ENCODE measurements at regions not wholly inside any gene's neighbourhood (a gene's known extent, or its start where the extent isn't known, plus 50 kb on each side); places are given as distances from the start of the nearest gene placed in this dataset.
A peak's percentile ranks its signal among the peaks of the same experiment; 100 is the strongest.
"Not testable (repeated sequence)": the region's sequence is repeated elsewhere in the genome, so short reads cannot be mapped to it uniquely, and the experiment has no call there.

GRCh38 chr13:62444805-62445204 lies 1029.2 kb upstream of the PCDH20 start:
- FAIRE-seq: no peak
- no peak for DNase-seq (ENCODE audit: low spot score in 2 of 2)

DNA sequence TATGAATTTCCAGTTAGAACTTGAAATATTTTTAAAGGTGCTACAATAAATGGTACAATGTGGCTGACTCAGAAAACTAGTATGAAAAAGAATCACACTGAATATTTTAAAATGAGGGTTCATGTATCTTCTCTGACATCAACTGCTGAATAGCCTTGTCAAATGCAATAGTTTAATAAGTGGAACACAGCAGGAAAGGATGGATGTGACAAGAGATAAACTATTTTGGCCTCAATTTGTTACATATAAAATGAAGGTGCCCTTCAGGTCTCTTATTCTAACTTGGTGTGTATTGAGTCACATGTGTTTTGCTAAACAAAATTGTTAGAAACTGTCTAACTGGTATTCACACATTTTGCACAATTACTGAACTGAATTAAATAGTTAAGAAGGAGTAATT lies 1018.4 kb upstream of the PCDH20 start:
- DNase-seq (ENCODE audit: low spot score in 2 of 2) (no peak), FAIRE-seq (no peak)

DNA sequence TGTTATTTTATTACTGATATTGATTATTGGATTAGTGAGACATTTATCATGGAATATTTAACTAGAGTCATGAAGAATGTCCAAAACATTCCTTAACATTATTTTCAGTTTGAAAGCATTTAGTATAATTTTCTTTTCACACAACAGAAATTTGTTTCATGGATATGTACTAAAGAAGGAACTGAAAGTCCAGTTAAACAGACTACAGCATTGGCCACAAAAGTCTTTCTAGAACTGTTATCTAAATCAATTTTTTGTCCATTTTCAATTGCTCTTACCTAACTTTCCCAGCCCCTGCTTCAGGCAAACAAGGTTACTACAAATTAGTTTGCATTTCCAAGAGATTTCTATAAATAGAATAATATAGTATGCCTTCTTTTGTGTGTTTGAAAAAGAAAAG lies 1018.0 kb upstream of the PCDH20 start:
- no peak for DNase-seq (ENCODE audit: low spot score in 2 of 2)
- no peak for FAIRE-seq

DNA sequence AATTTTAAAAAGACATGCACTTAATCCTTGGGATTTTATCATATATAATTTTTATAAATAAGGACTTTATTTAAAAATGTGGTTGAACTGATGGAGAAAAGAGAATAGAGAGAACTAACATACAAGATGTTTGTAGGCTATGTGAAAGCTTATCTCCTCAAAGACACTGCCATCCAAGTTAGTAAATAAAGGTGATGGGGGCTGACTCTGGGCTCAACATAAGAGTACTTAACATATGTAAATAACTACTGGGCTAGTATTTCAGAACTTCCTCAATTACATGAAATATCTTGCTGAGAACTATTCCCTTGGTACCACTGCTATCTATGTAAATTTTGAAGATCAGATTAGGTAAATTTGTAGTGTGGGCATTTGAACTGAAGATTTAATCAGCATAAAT lies 1017.3 kb upstream of the PCDH20 start:
- DNase-seq (ENCODE audit: low spot score in 2 of 2): no peak
- FAIRE-seq: no peak

- DNase-seq (ENCODE audit: low spot score in 2 of 2) (no peak), FAIRE-seq (no peak)
Measured at GRCh38 chr13:62432295-62432694, 1016.6 kb upstream of the PCDH20 start.

DNA sequence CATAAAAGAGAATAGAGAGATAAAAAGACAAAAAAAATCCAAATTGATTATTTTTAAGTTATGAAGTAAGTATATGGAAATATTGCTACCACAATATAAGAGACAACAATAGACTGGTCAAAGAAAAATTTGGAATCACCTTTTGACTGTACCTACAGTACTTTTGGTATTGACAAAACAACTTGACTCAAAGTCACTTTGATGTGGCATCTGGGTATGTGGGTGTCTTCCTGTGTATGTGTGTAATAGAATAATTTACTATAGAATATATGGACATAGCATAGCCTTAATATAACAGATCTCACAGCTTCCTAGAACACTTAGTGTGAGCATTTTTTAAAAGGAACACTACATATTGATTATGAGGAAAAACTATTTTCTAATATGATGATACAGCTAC lies 1016.2 kb upstream of the PCDH20 start:
- FAIRE-seq (no peak), DNase-seq (ENCODE audit: low spot score in 2 of 2) (no peak)

- FAIRE-seq: no peak
- no peak for DNase-seq (ENCODE audit: low spot score in 2 of 2)
Measured at GRCh38 chr13:62418872-62419271, 1003.2 kb upstream of the PCDH20 start.

DNA sequence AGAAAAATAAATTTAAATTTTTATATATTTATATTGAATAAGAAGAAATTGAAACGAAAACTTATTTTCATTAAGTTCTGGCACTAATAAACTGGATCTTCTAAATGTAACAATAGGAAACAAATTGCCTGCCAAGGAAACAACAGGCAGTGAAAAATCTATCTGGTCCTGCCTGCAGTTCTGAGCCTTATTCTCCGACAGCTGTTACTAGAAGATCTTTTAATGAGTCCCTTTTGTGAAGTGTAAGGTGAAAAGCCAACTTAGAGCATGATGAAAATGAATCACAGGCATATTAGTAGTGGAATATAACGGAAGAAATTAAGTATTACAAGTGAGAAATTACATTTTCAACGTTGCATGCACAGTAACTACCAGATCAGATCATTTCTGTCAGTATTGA lies 1002.7 kb upstream of the PCDH20 start:
- FAIRE-seq (no peak), DNase-seq (ENCODE audit: low spot score in 2 of 2) (no peak)

DNA sequence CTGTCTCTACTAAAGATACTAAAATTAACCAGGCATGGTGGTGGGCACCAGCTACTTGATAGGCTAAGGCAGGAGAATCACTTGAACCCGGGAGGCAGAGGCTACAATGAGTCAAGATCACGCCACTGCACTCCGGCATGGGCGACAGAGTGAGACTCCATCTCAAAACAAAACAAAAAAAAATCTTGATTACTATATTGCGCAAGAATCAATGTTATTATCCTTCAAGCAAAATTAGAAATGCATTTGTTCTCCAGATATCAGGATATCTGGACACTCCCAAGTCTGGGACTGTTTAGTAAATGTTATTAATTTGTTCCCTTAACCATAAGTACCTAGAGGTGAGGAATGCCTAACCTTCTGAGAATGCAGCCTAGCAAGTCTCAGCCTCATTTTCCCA lies 992.2 kb upstream of the PCDH20 start:
- FAIRE-seq: no peak
- DNase-seq (ENCODE audit: low spot score in 2 of 2): no peak

GRCh38 chr13:62388515-62388914 lies 972.9 kb upstream of the PCDH20 start:
- FAIRE-seq: no peak
- DNase-seq (ENCODE audit: low spot score in 2 of 2): no peak

GRCh38 chr13:62387647-62388046 lies 972.0 kb upstream of the PCDH20 start:
- no peak for FAIRE-seq
- peak in 1 of 2 donors; percentile 5 for DNase-seq (ENCODE audit: low spot score in 2 of 2)

DNA sequence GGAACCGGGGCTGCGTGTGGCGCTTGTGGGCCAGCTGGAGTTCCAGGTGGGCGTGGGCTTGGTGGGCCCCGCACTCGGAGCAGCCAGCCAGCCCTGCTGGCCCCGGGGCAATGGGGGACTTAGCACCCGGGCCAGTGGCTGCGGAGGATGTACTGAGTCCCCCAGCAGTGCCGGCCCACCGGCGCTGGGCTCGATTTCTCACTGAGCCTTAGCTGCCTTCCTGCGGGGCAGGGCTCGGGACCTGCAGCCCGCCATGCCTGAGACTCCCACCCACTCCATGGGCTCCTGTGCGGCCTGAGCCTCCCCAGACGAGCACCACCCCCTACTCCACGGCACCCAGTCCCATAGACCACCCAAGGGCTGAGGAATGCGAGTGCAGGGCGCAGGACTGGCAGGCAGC lies 963.6 kb upstream of the PCDH20 start:
- not testable (repeated sequence) for FAIRE-seq; DNase-seq (ENCODE audit: low spot score in 2 of 2)

DNA sequence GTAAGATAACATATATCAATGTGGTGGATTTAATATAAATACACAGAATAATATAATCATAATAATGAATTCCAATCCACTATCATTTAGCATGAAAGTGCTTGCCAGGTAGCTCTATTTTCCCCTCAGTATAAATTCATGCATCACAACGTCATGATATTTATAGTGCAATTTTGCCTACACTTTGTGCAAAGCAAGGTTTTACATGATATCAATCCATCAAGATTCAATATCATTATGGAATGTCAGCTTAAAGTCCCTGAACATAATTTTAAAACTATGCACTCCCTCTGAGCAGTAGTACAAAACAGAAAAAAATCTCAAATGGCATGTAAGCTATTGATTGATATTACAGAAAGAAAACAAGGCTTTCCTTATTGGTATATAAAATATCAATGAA lies 962.2 kb upstream of the PCDH20 start:
- DNase-seq (ENCODE audit: low spot score in 2 of 2) (no peak), FAIRE-seq (no peak)

GRCh38 chr13:62375653-62376052 lies 960.0 kb upstream of the PCDH20 start:
- no peak for FAIRE-seq
- no peak for DNase-seq (ENCODE audit: low spot score in 2 of 2)

- no peak for DNase-seq (ENCODE audit: low spot score in 2 of 2)
Measured at GRCh38 chr13:62371737-62372136, 956.1 kb upstream of the PCDH20 start.

GRCh38 chr13:62367971-62368370 lies 952.3 kb upstream of the PCDH20 start:
- DNase-seq (ENCODE audit: low spot score in 2 of 2); FAIRE-seq: not testable (repeated sequence)

More at GRCh38 chr13:62371737-62372136, 956.1 kb upstream of the PCDH20 start:
- no peak for FAIRE-seq

- FAIRE-seq: no peak
- no peak for DNase-seq (ENCODE audit: low spot score in 2 of 2)
Measured at GRCh38 chr13:62360609-62361008, 945.0 kb upstream of the PCDH20 start.

DNA sequence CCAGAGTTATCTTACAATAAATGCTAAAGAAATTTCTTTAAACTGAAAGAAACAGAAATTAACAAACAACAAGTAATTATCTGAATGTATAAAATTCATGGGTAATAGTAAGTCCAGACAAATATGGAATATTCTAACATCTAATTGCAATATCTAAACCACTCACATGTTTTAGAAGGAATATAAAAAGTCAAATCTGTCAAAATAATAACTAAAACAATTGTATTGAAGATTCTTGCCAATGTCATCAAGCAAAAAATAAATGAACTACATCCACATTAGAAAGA lies 942.9 kb upstream of the PCDH20 start:
- DNase-seq (ENCODE audit: low spot score in 2 of 2): no peak
- FAIRE-seq: no peak

DNA sequence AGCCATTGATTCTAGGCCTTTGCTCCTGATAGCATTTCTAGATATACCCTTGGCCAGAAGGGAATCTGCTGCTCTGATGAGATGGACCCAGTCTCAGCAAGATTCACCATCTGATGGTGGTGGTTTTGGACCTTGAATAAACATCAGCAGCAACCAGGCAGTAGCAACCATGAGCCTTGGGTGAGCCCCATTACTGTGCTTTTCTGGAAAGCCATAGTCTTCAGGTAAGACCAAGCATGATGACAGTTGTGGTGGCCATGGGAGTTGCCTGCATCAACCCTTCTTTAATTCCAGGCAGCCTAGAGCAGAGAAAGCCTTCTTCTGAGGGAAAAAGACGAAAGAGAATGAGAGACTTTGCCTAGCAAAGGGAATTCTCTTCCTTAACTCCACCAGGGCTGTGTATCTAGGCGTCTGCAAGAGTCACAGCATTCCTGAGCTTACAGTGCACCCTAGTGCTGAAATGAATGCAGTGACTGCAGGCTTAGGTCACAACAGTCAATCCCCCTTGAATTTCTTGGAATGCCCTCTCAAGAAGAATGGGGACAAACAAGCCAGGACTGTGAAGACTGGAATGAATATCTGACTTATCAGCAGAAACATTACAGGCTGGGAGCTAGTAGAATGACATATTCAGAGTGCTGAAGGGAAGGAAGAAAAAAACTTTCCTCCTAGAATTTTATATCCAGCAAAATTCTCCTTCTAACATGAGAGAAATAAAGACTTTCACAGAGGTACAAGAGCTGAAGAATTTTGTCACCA lies 942.4 kb upstream of the PCDH20 start:
- DNase-seq (ENCODE audit: low spot score in 2 of 2) (no peak), FAIRE-seq (no peak)

DNA sequence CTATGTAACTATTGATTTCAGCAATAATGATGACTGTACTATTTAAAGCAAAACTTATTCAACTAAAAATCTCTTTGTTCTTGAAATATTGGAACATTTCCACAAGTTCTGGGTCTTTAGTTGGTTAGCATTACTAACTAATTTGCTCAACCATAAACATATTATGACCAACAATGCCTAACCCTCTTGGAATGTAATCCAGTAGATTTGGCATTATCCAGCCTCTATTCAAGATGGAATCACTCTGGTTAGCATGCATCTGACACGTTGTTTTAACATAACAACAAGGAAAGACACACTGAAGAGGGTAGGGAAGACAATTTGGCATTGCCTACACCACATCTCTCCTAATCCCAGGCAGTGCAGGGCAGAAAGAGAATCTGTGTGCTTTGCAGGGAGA lies 941.3 kb upstream of the PCDH20 start:
- no peak for FAIRE-seq
- no peak for DNase-seq (ENCODE audit: low spot score in 2 of 2)

DNA sequence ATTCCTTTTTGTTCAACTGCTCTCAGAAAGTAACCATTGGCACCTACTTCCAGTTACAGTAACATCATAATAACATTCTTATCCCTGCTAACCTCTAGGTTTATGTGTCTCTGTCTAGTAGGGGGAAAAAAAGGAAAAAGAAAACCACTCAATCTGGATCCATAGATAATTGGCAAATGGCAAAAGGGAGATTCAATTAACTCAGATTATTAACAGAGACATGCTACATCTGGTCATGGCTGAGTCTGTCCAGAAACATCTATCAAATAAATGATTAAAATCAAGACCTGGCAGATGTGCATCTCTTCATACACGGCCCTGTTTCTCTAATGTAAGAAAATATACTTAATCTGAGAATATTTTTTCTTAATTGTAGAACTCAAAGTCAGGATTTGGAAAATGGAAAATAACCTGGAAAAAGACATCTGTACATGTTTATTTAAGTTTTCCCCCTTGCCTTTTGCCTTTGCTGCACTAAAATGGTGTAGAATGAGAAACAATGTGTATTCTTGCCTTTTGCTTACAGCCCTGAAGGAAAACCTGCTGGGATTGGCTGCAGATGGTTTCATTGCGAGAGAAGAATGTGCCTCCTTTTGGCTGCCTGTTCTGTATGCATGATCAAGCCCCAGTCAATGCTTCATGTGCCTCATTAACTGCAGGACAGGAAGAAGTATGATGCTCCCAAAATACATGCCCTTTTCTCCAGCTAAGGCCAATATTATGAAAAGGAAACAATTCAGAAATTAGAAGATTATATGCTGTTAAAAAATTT lies 921.6 kb upstream of the PCDH20 start:
- DNase-seq (ENCODE audit: low spot score in 2 of 2) (no peak), FAIRE-seq (no peak)

GRCh38 chr13:62336507-62336906 lies 920.9 kb upstream of the PCDH20 start:
- FAIRE-seq: no peak
- no peak for DNase-seq (ENCODE audit: low spot score in 2 of 2)

Measured in frontal cortex (tissue), 3 donors.